H9 (cell line): ENCODE measurements at regions not wholly inside any gene's neighbourhood (a gene's known extent, or its start where the extent isn't known, plus 50 kb on each side); places are given as distances from the start of the nearest gene placed in this dataset.

ENCODE experiments used
- DNase-seq: peaks from one replicate; pipeline ENCODE4 v3.0.0-alpha.2; 2017
- H2AFZ ChIP-seq: one replicate; pipeline ENCODE4 v1.6.1; 2013; ENCODE audit warnings: mild to moderate bottlenecking, low read length, control low read depth, moderate library complexity
- H2AK5ac ChIP-seq: 2 replicates; pipeline ENCODE4 v1.6.1; 2013; ENCODE audit warnings: low read length, control low read depth, mixed read lengths; ENCODE audit not compliant: insufficient read length
- H2BK120ac ChIP-seq: one replicate; pipeline ENCODE4 v1.6.1; 2013; ENCODE audit warnings: low read depth, mild to moderate bottlenecking, low read length, control low read depth, inconsistent platforms; ENCODE audit not compliant: poor library complexity, severe bottlenecking
- H2BK12ac ChIP-seq: 2 replicates; pipeline ENCODE4 v1.6.1; 2013; ENCODE audit warnings: low read length, control low read depth, mixed read lengths, low read depth; ENCODE audit not compliant: insufficient read length
- H2BK15ac ChIP-seq: 2 replicates; pipeline ENCODE4 v1.6.1; 2013; ENCODE audit warnings: low read depth, low read length, control low read depth
- H2BK20ac ChIP-seq: one replicate; pipeline ENCODE4 v1.6.1; 2013; ENCODE audit warnings: low read depth, mild to moderate bottlenecking, low read length, control low read depth, inconsistent platforms; ENCODE audit not compliant: poor library complexity, severe bottlenecking
- H2BK5ac ChIP-seq: 2 replicates; pipeline ENCODE4 v1.6.1; 2013; ENCODE audit warnings: low read length, control low read depth, mixed read lengths; ENCODE audit not compliant: insufficient read length
- H3K14ac ChIP-seq: 2 replicates; pipeline ENCODE4 v1.6.1; 2013; ENCODE audit warnings: low read length, control low read depth; ENCODE audit not compliant: insufficient read depth
- H3K18ac ChIP-seq: 2 replicates; pipeline ENCODE4 v1.6.1; 2013; ENCODE audit warnings: low read depth, mild to moderate bottlenecking, mixed read lengths, low read length, control low read depth; ENCODE audit not compliant: insufficient read length
- H3K23ac ChIP-seq: 2 replicates; pipeline ENCODE4 v1.6.1; 2013; ENCODE audit warnings: low read length, control low read depth, mixed read lengths, low read depth; ENCODE audit not compliant: insufficient read length
- H3K23me2 ChIP-seq: 2 replicates; pipeline ENCODE4 v1.6.1; 2013; ENCODE audit warnings: low read depth, mild to moderate bottlenecking, mixed read lengths, low read length, control low read depth; ENCODE audit not compliant: insufficient read length, poor library complexity, severe bottlenecking
- H3K27ac ChIP-seq: 2 replicates; pipeline ENCODE4 v1.5.1; 2013; ENCODE audit warnings: low read length, control low read depth, mixed read lengths, low read depth; ENCODE audit not compliant: insufficient read length
- H3K27me3 ChIP-seq: 2 replicates; pipeline ENCODE4 v1.6.1; 2013; ENCODE audit warnings: low read length, control low read depth, inconsistent platforms; ENCODE audit not compliant: insufficient read depth
- H3K4ac ChIP-seq: 2 replicates; pipeline ENCODE4 v1.6.1; 2013; ENCODE audit warnings: low read depth, mild to moderate bottlenecking, control low read depth, inconsistent platforms, low read length, moderate library complexity
- H3K4me1 ChIP-seq: 2 replicates; pipeline ENCODE4 v1.6.1; 2013; ENCODE audit warnings: low read length, control low read depth, inconsistent platforms; ENCODE audit not compliant: insufficient read depth
- H3K4me2 ChIP-seq: 2 replicates; pipeline ENCODE4 v1.6.1; 2013; ENCODE audit warnings: low read length, control low read depth, mixed read lengths; ENCODE audit not compliant: insufficient read length, insufficient read depth
- H3K56ac ChIP-seq: 2 replicates; pipeline ENCODE4 v1.6.1; 2013; ENCODE audit warnings: low read depth, mild to moderate bottlenecking, mixed read lengths, low read length, control low read depth; ENCODE audit not compliant: insufficient read length
- H3K79me1 ChIP-seq: 2 replicates; pipeline ENCODE4 v1.6.1; 2013; ENCODE audit warnings: low read depth, mild to moderate bottlenecking, moderate library complexity, low read length, control low read depth, inconsistent platforms; ENCODE audit not compliant: insufficient read depth, poor library complexity, severe bottlenecking
- H3K79me2 ChIP-seq: 2 replicates; pipeline ENCODE4 v1.6.1; 2013; ENCODE audit warnings: low read length, control low read depth, inconsistent platforms; ENCODE audit not compliant: insufficient read depth
- H3K9ac ChIP-seq: 2 replicates; pipeline ENCODE4 v1.6.1; 2013; ENCODE audit warnings: low read length, control low read depth, mixed read lengths; ENCODE audit not compliant: insufficient read length; ENCODE audit errors: extremely low read depth
- H3K9me3 ChIP-seq: one replicate; pipeline ENCODE4 v1.6.1; 2013; ENCODE audit warnings: low read depth, low read length, inconsistent platforms; ENCODE audit not compliant: control insufficient read depth
- H3T11ph ChIP-seq: one replicate; pipeline ENCODE4 v1.6.1; 2013; ENCODE audit warnings: mild to moderate bottlenecking, low read length, control low read depth, inconsistent platforms
- H4K20me1 ChIP-seq: one replicate; pipeline ENCODE4 v1.6.1; 2013; ENCODE audit not compliant: control insufficient read depth, insufficient read length, insufficient read depth
- H4K5ac ChIP-seq: 2 replicates; pipeline ENCODE4 v1.6.1; 2013; ENCODE audit warnings: low read depth, mild to moderate bottlenecking, mixed read lengths, low read length, control low read depth; ENCODE audit not compliant: insufficient read length
- H4K8ac ChIP-seq: replicated peaks from 2 replicates; pipeline ENCODE4 v1.6.1; 2013; ENCODE audit warnings: low read length, control low read depth, mixed read lengths, low read depth; ENCODE audit not compliant: insufficient read length
- H4K91ac ChIP-seq: 2 replicates; pipeline ENCODE4 v1.6.1; 2013; ENCODE audit warnings: low read depth, mild to moderate bottlenecking, moderate library complexity, mixed read lengths, low read length, control low read depth; ENCODE audit not compliant: insufficient read length
- H3K27ac Mint-ChIP-seq, 3 experiments: 2 replicates in 2 of 3; 3 replicates in 1 of 3; pipeline ENCODE4 v1.8.0; 2020 to 2021; ENCODE audit warnings: mixed read lengths in 3 of 3, mild to moderate bottlenecking in 1 of 3, moderate library complexity in 1 of 3
- H3K27me3 Mint-ChIP-seq: 2 replicates; pipeline ENCODE4 v1.8.0; 2021; ENCODE audit warnings: low read depth, mild to moderate bottlenecking, moderate library complexity, mixed read lengths
- H3K36me3 Mint-ChIP-seq, 3 experiments: 2 replicates in 2 of 3; 3 replicates in 1 of 3; pipeline ENCODE4 v1.8.0; 2020 to 2021; ENCODE audit warnings: low read depth in 3 of 3, mixed read lengths in 3 of 3; ENCODE audit not compliant: insufficient read depth in 1 of 3
- H3K4me1 Mint-ChIP-seq, 2 experiments: 2 replicates each; pipeline ENCODE4 v1.8.0; 2020; ENCODE audit warnings: mixed read lengths in 2 of 2
- H3K4me3 Mint-ChIP-seq, 2 experiments: 2 replicates in 1 of 2; 3 replicates in 1 of 2; pipeline ENCODE4 v1.8.0; 2020 to 2021; ENCODE audit warnings: mild to moderate bottlenecking in 2 of 2, mixed read lengths in 2 of 2, moderate library complexity in 1 of 2
- H3K9me3 Mint-ChIP-seq, 2 experiments: 2 replicates in 1 of 2; 3 replicates in 1 of 2; pipeline ENCODE4 v1.8.0; 2020; ENCODE audit warnings: mild to moderate bottlenecking in 2 of 2, mixed read lengths in 2 of 2, moderate library complexity in 1 of 2
- CTCF ChIP-seq: fragments of 200-600 bp; sonication (generic); conservative IDR thresholded peaks from 3 replicates; pipeline ENCODE4 v1.8.0; 2021; ENCODE audit warnings: antibody characterized with exemption, mild to moderate bottlenecking
- WGBS: extraction: QIAGEN DNeasy Blood & Tissue Kit; methylation state at CpG from one replicate; pipeline ENCODE4 v1.1.7; 2013; ENCODE audit warnings: missing lambda C conversion rate, low lambda C conversion rate, mixed read lengths; ENCODE audit not compliant: insufficient read length; ENCODE audit errors: extremely low coverage; 5-methylcytosine and 5-hydroxymethylcytosine counted together

GRCh38 chr1:50262436-50262835 is 153.7 kb downstream of the ELAVL4 start:
- Mint-ChIP-seq H3K9me3 (peaks cover 0 to 75% of the 10 kb centered on the region in 2 experiments; a peak in 2 of 5 replicates), H3K4me3 (no peak overlapping the region), H3K36me3 (peaks cover 0 to 23% (median 0%) of the 10 kb centered on the region in 3 experiments; a peak in 2 of 7 replicates), H3K27ac (no peak overlapping the region; a peak in 1 of 7 replicates), H3K27me3 (no peaks in the 10 kb centered on the region; the same call in 1 of the 2 replicates), H3K4me1 (no peaks in the 10 kb centered on the region)
- H3K23ac ChIP-seq: no peak overlapping the region
- no peak overlapping the region for H3K27ac ChIP-seq
- no CpG with 5 or more reads among the region's 1 CpG for WGBS
- no peak overlapping the region for H2BK15ac ChIP-seq
- no peaks in the 10 kb centered on the region for H3K9me3 ChIP-seq
- H4K8ac ChIP-seq: no peak overlapping the region
- H2BK5ac ChIP-seq: no peak overlapping the region
- H3K4ac ChIP-seq: no peak overlapping the region
- no peaks in the 10 kb centered on the region for H3K27me3 ChIP-seq
- no peaks in the 10 kb centered on the region for H4K20me1 ChIP-seq
- no peaks in the 10 kb centered on the region for H3K23me2 ChIP-seq
- H2BK20ac ChIP-seq: no peak overlapping the region
- no peak for TF ChIP-seq CTCF
- no peak overlapping the region for H3K14ac ChIP-seq
- H3K79me2 ChIP-seq: no peaks in the 10 kb centered on the region
- no peak overlapping the region for H2BK120ac ChIP-seq
- H3K4me2 ChIP-seq: no peak overlapping the region
- H3K56ac ChIP-seq: no peak overlapping the region
- no peak overlapping the region for H3T11ph ChIP-seq
- no peak overlapping the region for H3K9ac ChIP-seq
- no peak overlapping the region for H2AK5ac ChIP-seq
- no peaks in the 10 kb centered on the region for H3K79me1 ChIP-seq
- no peak for DNase-seq
- no peak overlapping the region for H3K18ac ChIP-seq
- H4K5ac ChIP-seq: no peak overlapping the region
- no peak overlapping the region for H4K91ac ChIP-seq
- no peak overlapping the region for H2AFZ ChIP-seq
- H3K4me1 ChIP-seq: no peaks in the 10 kb centered on the region
- H2BK12ac ChIP-seq: no peak overlapping the region
